Glomerular visceral epithelial cell (primary cell): ENCODE measurements at regions not wholly inside any gene's neighbourhood (a gene's known extent, or its start where the extent isn't known, plus 50 kb on each side); places are given as distances from the start of the nearest gene placed in this dataset.
"Not testable (repeated sequence)": the region's sequence is repeated elsewhere in the genome, so short reads cannot be mapped to it uniquely, and the experiment has no call there.

Experiments used
- DNase-seq: peaks from one replicate; pipeline ENCODE4 v3.0.0-alpha.2; 2016; ENCODE audit errors: extremely low spot score

GRCh38 chr1:113298941-113299340, 91.4 kb upstream of the MAGI3 start:
- DNase-seq, result no peak

DNA sequence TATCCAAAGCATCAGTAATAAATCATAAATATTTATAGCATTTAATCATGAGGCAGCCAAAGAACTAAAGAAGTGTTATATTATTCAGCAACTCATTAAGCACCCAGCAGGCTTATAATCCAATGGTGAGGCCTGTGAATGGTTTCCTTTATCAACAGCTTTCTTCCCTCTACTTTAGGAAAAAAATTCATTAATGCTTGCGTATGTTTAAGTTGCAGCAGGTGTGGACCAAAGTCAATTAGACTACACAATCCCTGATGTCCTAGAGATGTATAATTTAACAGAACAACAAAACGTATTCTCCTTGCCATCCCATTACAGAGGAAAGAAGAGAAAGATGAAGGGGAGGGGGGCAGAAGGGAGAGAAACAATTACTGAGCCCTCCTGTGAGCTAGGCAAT, 87.7 kb upstream of the MAGI3 start:
- no peak for DNase-seq

DNA sequence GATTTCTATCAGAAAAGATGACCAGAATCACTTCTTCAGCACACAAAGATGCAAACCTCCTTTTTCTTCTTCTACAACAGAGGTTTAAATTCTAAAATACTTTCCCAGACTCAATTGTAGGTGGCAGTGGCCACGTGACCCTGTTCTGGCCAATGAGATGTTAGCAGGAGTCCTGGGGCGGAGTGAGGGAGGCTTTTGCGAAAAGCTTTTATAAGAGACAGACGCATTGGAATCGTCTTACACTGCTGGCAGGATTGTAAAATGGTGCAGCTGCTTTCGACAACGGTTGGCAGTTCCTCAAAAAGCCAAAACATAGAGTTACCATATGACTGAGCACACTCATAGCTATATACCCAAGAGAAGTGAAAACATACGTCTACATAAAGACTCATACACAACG, 87.0 kb upstream of the MAGI3 start:
- DNase-seq, result no peak

- DNase-seq, result not testable (repeated sequence)
Observed at GRCh38 chr1:113305029-113305428, 85.3 kb upstream of the MAGI3 start.

DNA sequence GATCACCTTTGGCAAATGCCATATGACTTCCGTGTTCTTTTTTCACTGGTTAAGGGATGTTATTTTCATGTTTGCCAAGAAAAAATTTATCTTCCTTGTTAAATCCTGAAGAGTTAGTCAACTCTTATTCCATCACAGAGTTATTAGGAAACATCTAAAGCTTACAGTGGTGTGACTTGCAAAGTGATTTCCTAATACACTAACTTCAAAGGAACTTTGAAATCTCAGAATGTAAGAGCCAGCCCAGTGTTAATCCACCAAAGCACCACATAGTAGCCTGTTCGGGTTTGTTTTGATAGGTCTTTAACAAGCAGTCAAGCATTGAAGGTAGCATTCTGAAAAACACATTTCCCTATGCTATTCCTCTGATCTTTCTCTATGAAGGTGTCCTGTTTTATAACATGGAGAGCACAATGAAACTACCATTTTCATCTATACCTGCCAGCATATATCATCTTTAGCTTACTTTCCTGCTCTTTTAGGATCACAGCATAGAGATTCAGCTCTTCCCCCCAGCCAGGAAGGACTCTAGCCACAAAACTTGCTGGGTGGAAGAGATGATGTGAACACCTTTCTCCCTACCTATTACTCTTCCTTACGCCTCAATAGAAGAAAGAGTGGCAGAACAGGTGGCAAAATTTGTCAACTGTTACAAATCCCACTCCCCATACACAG, 82.4 kb upstream of the MAGI3 start:
- DNase-seq, result peak; percentile 60

GRCh38 chr1:113312651-113313050, 77.7 kb upstream of the MAGI3 start:
- not testable (repeated sequence) for DNase-seq

GRCh38 chr1:113314600-113314999, 75.7 kb upstream of the MAGI3 start:
- no peak for DNase-seq

DNA sequence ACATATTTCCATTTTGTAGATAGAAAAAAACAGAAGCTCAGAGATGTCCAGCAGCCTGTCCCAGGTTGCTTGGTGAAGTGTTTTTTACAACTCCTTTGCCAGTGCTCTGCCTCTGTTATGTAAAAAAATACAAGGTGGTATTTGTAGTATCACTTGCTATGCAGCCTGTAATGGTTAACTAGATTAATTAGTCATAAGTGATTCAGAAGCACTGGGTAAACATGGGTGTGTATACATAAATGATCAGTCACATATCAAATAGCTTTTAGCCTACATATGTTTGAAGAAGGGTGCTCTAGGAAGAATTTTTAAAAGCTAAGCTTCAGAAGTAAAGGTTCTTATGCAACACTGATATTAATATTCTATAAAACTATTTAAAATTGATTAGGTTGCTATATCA, 70.0 kb upstream of the MAGI3 start:
- no peak for DNase-seq

- no peak for DNase-seq
Observed at GRCh38 chr1:113320972-113321680, 69.2 kb upstream of the MAGI3 start.

DNA sequence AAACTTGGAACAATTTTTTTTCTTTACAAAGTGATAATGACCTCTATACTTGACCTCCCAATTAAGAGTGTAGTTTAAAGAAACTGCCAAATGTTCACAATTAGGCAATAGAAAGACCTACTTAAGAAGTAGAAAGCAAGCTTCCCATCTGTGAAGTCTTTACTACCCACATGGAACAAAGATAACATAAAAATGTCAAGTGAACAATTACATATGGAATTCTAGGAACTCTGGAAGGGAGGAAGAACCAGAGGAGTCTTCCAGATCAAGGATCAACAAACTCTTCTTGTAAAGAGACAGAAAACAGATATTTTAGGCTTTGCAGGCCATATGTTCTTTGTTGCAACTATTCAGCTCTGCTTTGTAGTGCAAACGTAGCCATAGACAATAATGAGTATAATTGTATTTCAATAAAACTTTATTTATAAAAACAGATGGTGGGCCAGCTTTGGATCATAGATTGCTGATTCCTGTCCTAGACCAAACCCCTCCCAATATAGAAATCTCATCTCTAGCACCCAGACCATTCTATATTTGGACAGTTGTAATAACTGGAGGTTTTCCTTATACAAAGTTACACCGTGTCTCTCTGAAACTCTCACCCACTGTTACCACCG, 68.4 kb upstream of the MAGI3 start:
- no peak for DNase-seq

- no peak for DNase-seq
Observed at GRCh38 chr1:113322439-113322838, 67.9 kb upstream of the MAGI3 start.

DNA sequence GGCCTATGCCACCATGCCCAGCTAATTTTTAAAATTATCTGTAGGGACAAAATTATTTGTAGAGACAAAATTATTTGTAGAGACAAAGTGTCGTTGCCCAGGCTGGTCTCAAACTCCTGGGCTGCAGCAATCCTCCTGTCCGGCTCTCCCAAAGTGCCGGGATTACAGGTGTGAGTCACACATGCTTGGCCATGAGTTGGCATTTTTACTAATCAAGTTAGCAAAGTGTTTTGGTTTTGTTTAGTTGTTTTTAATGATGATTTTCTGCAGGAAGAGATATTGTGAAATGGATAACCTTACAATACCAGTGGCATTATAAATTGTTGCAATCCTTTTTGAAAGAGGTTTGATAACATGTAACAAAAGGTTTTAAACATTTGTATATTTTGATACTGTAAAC, 65.3 kb upstream of the MAGI3 start:
- DNase-seq, result peak; percentile 24

GRCh38 chr1:113326976-113327375, 63.3 kb upstream of the MAGI3 start:
- no peak for DNase-seq

DNA sequence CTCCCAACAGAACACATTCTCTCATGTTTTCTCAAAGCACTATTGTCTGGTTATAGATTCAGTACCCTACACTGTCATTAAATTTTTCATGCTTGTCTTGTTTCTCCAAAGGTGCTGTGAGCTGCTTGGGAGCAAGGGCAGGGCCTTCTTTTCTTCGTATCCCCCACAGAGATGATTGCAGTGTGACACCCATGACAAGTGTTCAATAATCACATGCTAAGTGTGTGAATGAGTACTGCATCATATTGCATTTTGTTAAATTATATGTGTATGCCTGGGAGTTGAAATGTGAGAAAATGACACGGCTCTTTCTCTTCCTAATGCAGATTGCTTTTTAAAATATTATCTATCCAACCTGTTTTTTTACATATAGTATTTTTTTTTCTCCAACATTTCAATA, 57.3 kb upstream of the MAGI3 start:
- DNase-seq, result no peak

DNA sequence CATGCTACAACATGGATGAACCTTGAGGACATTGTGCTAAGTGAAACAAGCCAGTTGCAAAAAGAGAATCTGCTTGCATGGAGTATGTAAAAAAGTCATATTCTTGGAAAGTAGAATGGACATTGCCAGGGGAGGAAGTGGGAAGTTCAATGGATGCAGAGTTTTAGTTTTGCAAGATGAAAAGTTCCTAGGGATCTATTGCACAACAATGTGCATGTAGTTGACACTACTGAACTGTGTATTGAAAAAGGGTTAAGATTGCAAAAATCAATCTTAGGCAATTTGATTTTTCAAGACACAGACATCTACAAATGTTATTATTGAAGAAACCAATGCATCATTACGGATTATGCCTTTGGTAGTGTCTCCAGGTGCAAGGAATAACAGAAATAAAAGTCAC, 50.3 kb upstream of the MAGI3 start:
- DNase-seq, result no peak
